Erythroblast (primary cell): ENCODE measurements at regions not wholly inside any gene's neighbourhood (a gene's known extent, or its start where the extent isn't known, plus 50 kb on each side); places are given as distances from the start of the nearest gene placed in this dataset.

Experiments used
- GATA1 ChIP-seq: IDR thresholded peaks from 2 replicates; pipeline ENCODE4 v1.6.1; 2011; ENCODE audit warnings: low read depth, mild to moderate bottlenecking, control low read depth, low read length, moderate library complexity
- POLR2A ChIP-seq: IDR thresholded peaks from 2 replicates; pipeline ENCODE4 v1.6.1; 2011; ENCODE audit warnings: mild to moderate bottlenecking, low read length

- no peak for TF ChIP-seq POLR2A
- TF ChIP-seq GATA1 = no peak
Measured at GRCh38 chr5:156087577-156088110, 239.3 kb upstream of the SGCD start.
